ENCODE measurements at regions not wholly inside any gene's neighbourhood (a gene's known extent, or its start where the extent isn't known, plus 50 kb on each side); places are given as distances from the start of the nearest gene placed in this dataset.

- TF ChIP-seq CTCF (IDR thresholded peaks at IDR 0.05) (no peak), POLR2A (IDR thresholded peaks at IDR 0.05) (no peak)
Measured at GRCh38 chr16:52212841-52213240, 334.1 kb downstream of the TOX3 start.
